HCT116 (cell line): ENCODE measurements at regions not wholly inside any gene's neighbourhood (a gene's known extent, or its start where the extent isn't known, plus 50 kb on each side); places are given as distances from the start of the nearest gene placed in this dataset.

Experiments used
- ATAC-seq: fragments of 200-7000 bp; cut with Tn5 transposase; 2 replicates; pipeline ENCODE4 v1.9.1; 2020; ENCODE audit warnings: mild to moderate bottlenecking, moderate library complexity
- BruUV-seq: library from RNA; stranded (reverse); fragments of 400-500 nt; replicated peaks from 2 replicates; lab custom pipeline; 2021; lab: Mats Ljungman, UMichigan
- CTCF ChIA-PET: fragments of 300-600 bp; sonication (Branson Sonifier 250); formaldehyde crosslinking; loops from one replicate; lab custom pipeline; 2021; ENCODE audit warnings: antibody characterized with exemption; lab: Charles Lee
- POLR2A ChIA-PET: fragments of 300-600, 350-600 bp; sonication (Branson Sonifier 250); formaldehyde crosslinking; loops from one replicate; lab custom pipeline; 2021; ENCODE audit warnings: antibody characterized with exemption; lab: Charles Lee
- RAD21 ChIA-PET, 2 experiments: fragments of 300-600 bp; sonication (Branson Sonifier 250); formaldehyde crosslinking; loops; one replicate each; lab custom pipeline; 2023; ENCODE audit warnings: low total read pairs in 2 of 2; ENCODE audit not compliant: uncharacterized antibody in 2 of 2, unreplicated experiment in 2 of 2, low non-redundant PET in 1 of 2; lab: Charles Lee
- DNase-seq: peaks from one replicate; pipeline ENCODE4 v3.0.0-alpha.2; 2010; ENCODE audit warnings: low read depth, low spot score
- H2AFZ ChIP-seq: fragments of 200-600 bp; shearing (Covaris generic), sonication (generic); 2 replicates; pipeline ENCODE4 v1.6.1; 2017; ENCODE audit warnings: low read depth, mixed run types, mixed read lengths, antibody characterized with exemption, low read length; ENCODE audit not compliant: poor library complexity, severe bottlenecking
- H3K27ac ChIP-seq: 2 replicates; pipeline ENCODE4 v1.5.1; 2012; ENCODE audit warnings: low read depth, low read length
- H3K27me3 ChIP-seq: fragments of 200-600 bp; sonication (generic); 2 replicates; pipeline ENCODE4 v1.6.1; 2016; ENCODE audit warnings: mixed run types, low read length, mixed read lengths; ENCODE audit not compliant: insufficient read depth
- H3K36me3 ChIP-seq, 2 experiments: fragments of 200-500 bp in 1 of 2; fragments of 200-600 bp in 1 of 2; sonication (Bioruptor generic) in 1 of 2; sonication (generic) in 1 of 2; 2 replicates each; pipeline versions ENCODE4 v1.5.1 to v1.6.1; 2014 to 2016; ENCODE audit warnings: low read length in 2 of 2, inconsistent platforms in 1 of 2, mixed read lengths in 1 of 2, mixed run types in 1 of 2; ENCODE audit not compliant: insufficient read depth in 2 of 2, control insufficient read depth in 1 of 2
- H3K4me1 ChIP-seq, 2 experiments: fragments of 200-600 bp in 1 of 2; sonication (generic) in 1 of 2; 2 replicates each; pipeline versions ENCODE4 v1.5.1 to v1.6.1; 2012 to 2017; ENCODE audit warnings: low read length in 2 of 2, inconsistent platforms in 1 of 2, mild to moderate bottlenecking in 1 of 2, mixed read lengths in 1 of 2, mixed run types in 1 of 2, moderate library complexity in 1 of 2; ENCODE audit not compliant: insufficient read depth in 2 of 2, control insufficient read depth in 1 of 2
- H3K4me2 ChIP-seq: fragments of 200-600 bp; sonication (generic); 2 replicates; pipeline ENCODE4 v1.6.1; 2017; ENCODE audit warnings: mixed run types, low read length, mixed read lengths
- H3K4me3 ChIP-seq, 2 experiments: fragments of 200-600 bp in 1 of 2; sonication (generic) in 1 of 2; replicated peaks in 1 of 2; 2 replicates each; pipeline ENCODE4 v1.5.1; 2011 to 2016; ENCODE audit warnings: low read length in 2 of 2, control low read depth in 1 of 2, low read depth in 1 of 2, mild to moderate bottlenecking in 1 of 2, mixed read lengths in 1 of 2, mixed run types in 1 of 2
- H3K79me2 ChIP-seq: fragments of 200-600 bp; sonication (generic); 2 replicates; pipeline ENCODE4 v1.6.1; 2017; ENCODE audit warnings: mild to moderate bottlenecking, mixed run types, low read length, moderate library complexity, mixed read lengths; ENCODE audit not compliant: insufficient read depth
- H3K9ac ChIP-seq: fragments of 200-600 bp; sonication (generic); 2 replicates; pipeline ENCODE4 v1.6.1; 2016; ENCODE audit warnings: low read length, mixed read lengths
- H3K9me2 ChIP-seq: fragments of 200-600 bp; sonication (generic), shearing (Covaris generic); 2 replicates; pipeline ENCODE4 v1.6.1; 2017; ENCODE audit warnings: mixed run types, mild to moderate bottlenecking, moderate library complexity; ENCODE audit not compliant: insufficient read depth
- H3K9me3 ChIP-seq, 2 experiments: fragments of 200-500 bp in 1 of 2; fragments of 200-600 bp in 1 of 2; sonication (Bioruptor generic) in 1 of 2; sonication (generic) in 1 of 2; 2 replicates each; pipeline ENCODE4 v1.6.1; 2014 to 2017; ENCODE audit warnings: low read length in 2 of 2, mixed read lengths in 2 of 2, inconsistent platforms in 1 of 2, low read depth in 1 of 2, mild to moderate bottlenecking in 1 of 2, mixed run types in 1 of 2, moderate library complexity in 1 of 2; ENCODE audit not compliant: control insufficient read depth in 1 of 2, insufficient read depth in 1 of 2
- H4K20me1 ChIP-seq: fragments of 200-600 bp; sonication (generic), shearing (Covaris generic); 2 replicates; pipeline ENCODE4 v1.6.1; 2017; ENCODE audit warnings: mixed run types, mild to moderate bottlenecking, moderate library complexity; ENCODE audit not compliant: insufficient read depth
- ATF3 ChIP-seq: IDR thresholded peaks from 2 replicates; pipeline ENCODE4 v1.6.1; 2012
- EZH2 ChIP-seq: fragments of 200-600 bp; sonication (generic); IDR thresholded peaks from 2 replicates; pipeline ENCODE4 v1.6.1; 2017; ENCODE audit warnings: antibody characterized with exemption, mixed run types
- FOSL1 ChIP-seq: IDR thresholded peaks from 2 replicates; pipeline ENCODE4 v1.6.1; 2012; ENCODE audit warnings: low read depth
- JUND ChIP-seq: IDR thresholded peaks from 2 replicates; pipeline ENCODE4 v1.6.1; 2012
- MAX ChIP-seq: IDR thresholded peaks from 2 replicates; pipeline ENCODE4 v1.6.1; 2012
- POLR2A ChIP-seq: IDR thresholded peaks from 2 replicates; pipeline ENCODE4 v1.7.0; 2011; ENCODE audit warnings: borderline replicate concordance; ENCODE audit not compliant: insufficient read depth, insufficient read length; ENCODE audit errors: extremely low read depth
- POLR2AphosphoS5 ChIP-seq: IDR thresholded peaks from 2 replicates; pipeline ENCODE4 v1.6.1; 2011; ENCODE audit warnings: mild to moderate bottlenecking, low read depth, low read length, moderate library complexity
- REST ChIP-seq: IDR thresholded peaks from 2 replicates; pipeline ENCODE4 v1.6.1; 2012; ENCODE audit warnings: low read depth
- SP1 ChIP-seq: IDR thresholded peaks from 2 replicates; pipeline ENCODE4 v1.6.1; 2012; ENCODE audit warnings: low read depth
- SRF ChIP-seq: IDR thresholded peaks from 2 replicates; pipeline ENCODE4 v1.6.1; 2012; ENCODE audit warnings: low read depth
- TCF7L2 ChIP-seq: IDR thresholded peaks from 2 replicates; pipeline ENCODE4 v1.7.0; 2011; ENCODE audit warnings: borderline replicate concordance, inconsistent platforms; ENCODE audit not compliant: insufficient read depth, insufficient read length; ENCODE audit errors: extremely low read depth
- ZFX ChIP-seq: fragments of 450-650 bp; IDR thresholded peaks from 2 replicates; pipeline ENCODE4 v1.6.1; 2017
- ZNF274 ChIP-seq: fragments of 200-500 bp; sonication (Bioruptor generic); IDR thresholded peaks from 2 replicates; pipeline ENCODE4 v1.6.1; 2014; ENCODE audit warnings: mild to moderate bottlenecking, low read depth, low read length, inconsistent platforms
- intact Hi-C: fragments of 100-400 bp; cut with micrococcal nuclease; formaldehyde crosslinking; loops from 2 replicates; pipeline ENCODE4 v1.10.0; 2022

GRCh38 chr7:94303695-94304094 lies 91.0 kb upstream of the COL1A2 start (continued):
- TF ChIP-seq REST (no peak), SP1 (peak; percentile 40; the same call in 1 of the 2 replicates), POLR2A (no peak), FOSL1 (0 out of 2 replicates have a peak, but pooled peaks have one; percentile 12), ZNF274 (no peak), EZH2 (no peak), MAX (0 out of 2 replicates have a peak, but pooled peaks have one; percentile 28), TCF7L2 (peak; percentile 25), SRF (no peak), JUND (peak; percentile 31; the same call in 1 of the 2 replicates)

- POLR2A ChIA-PET = no interaction called here
- intact Hi-C loops = no loop called here
These were observed 89.8 kb upstream of the COL1A2 start for GRCh38 chr7:94304878-94305277.

More at GRCh38 chr7:94304878-94305277, 89.8 kb upstream of the COL1A2 start:
- Histone ChIP-seq H4K20me1 (no peaks in the 10 kb centered on the region), H2AFZ (no peak overlapping the region), H3K4me3 (no peak overlapping the region), H3K4me2 (no peak overlapping the region), H3K9me3 (no peaks in the 10 kb centered on the region), H3K27ac (no peak overlapping the region), H3K79me2 (no peaks in the 10 kb centered on the region), H3K27me3 (no peaks in the 10 kb centered on the region), H3K9ac (no peak overlapping the region), H3K4me1 (peaks cover 27 to 43% of the 10 kb centered on the region in 2 experiments), H3K36me3 (no peaks in the 10 kb centered on the region), H3K9me2 (no peaks in the 10 kb centered on the region)
- DNase-seq (no peak), ATAC-seq (no peak)
- ChIA-PET CTCF (no interaction called here), RAD21 (no interaction called here)
- TF ChIP-seq ATF3 (no peak), JUND (no peak), FOSL1 (no peak), REST (no peak), POLR2AphosphoS5 (no peak), ZFX (no peak)
- no TSS peak for BruUV-seq
